Smooth muscle cell (in vitro differentiated cells): ENCODE measurements at regions not wholly inside any gene's neighbourhood (a gene's known extent, or its start where the extent isn't known, plus 50 kb on each side); places are given as distances from the start of the nearest gene placed in this dataset.

Experiments
- DNase-seq: peaks from one replicate; lab custom pipeline; 2025; ENCODE audit not compliant: unreplicated experiment; lab: John Stamatoyannopoulos, UW
- H2AFZ ChIP-seq: fragments of 200-600 bp; sonication (generic); 2 replicates; pipeline ENCODE4 v1.6.0; 2016; ENCODE audit warnings: antibody characterized with exemption, low read depth, mild to moderate bottlenecking
- H3F3A ChIP-seq: fragments of 200-600 bp; sonication (generic); 2 replicates; pipeline ENCODE4 v1.6.0; 2017; ENCODE audit warnings: antibody characterized with exemption, low read depth
- H3K27ac ChIP-seq: fragments of 200-600 bp; sonication (generic); 2 replicates; pipeline ENCODE4 v1.5.1; 2016; ENCODE audit warnings: low read depth, mild to moderate bottlenecking
- H3K27me3 ChIP-seq: fragments of 200-600 bp; sonication (generic); 2 replicates; pipeline ENCODE4 v1.6.1; 2016; ENCODE audit warnings: low read depth, mild to moderate bottlenecking
- H3K36me3 ChIP-seq: fragments of 200-600 bp; sonication (generic); 2 replicates; pipeline ENCODE4 v1.5.1; 2016; ENCODE audit warnings: low read depth
- H3K4me1 ChIP-seq: fragments of 200-600 bp; sonication (generic); 2 replicates; pipeline ENCODE4 v1.5.1; 2016; ENCODE audit warnings: low read depth
- H3K4me2 ChIP-seq: fragments of 200-600 bp; sonication (generic); 2 replicates; pipeline ENCODE4 v1.6.0; 2016; ENCODE audit warnings: mild to moderate bottlenecking
- H3K4me3 ChIP-seq: fragments of 200-600 bp; sonication (generic); 2 replicates; pipeline ENCODE4 v1.5.1; 2016; ENCODE audit warnings: mild to moderate bottlenecking
- H3K79me2 ChIP-seq: fragments of 200-600 bp; sonication (generic); 2 replicates; pipeline ENCODE4 v1.6.0; 2016; ENCODE audit warnings: low read depth, mild to moderate bottlenecking
- H3K9ac ChIP-seq: fragments of 200-600 bp; sonication (generic); 2 replicates; pipeline ENCODE4 v1.6.0; 2016; ENCODE audit warnings: low read depth
- H3K9me3 ChIP-seq: fragments of 200-600 bp; sonication (generic); replicated peaks from 2 replicates; pipeline ENCODE4 v1.5.1; 2016; ENCODE audit warnings: low read depth
- H4K20me1 ChIP-seq: fragments of 200-600 bp; sonication (generic); 2 replicates; pipeline ENCODE4 v1.6.0; 2016; ENCODE audit warnings: low read depth
- CTCF ChIP-seq: fragments of 200-600 bp; sonication (generic); IDR thresholded peaks from 2 replicates; pipeline ENCODE4 v1.5.1; 2017; ENCODE audit warnings: borderline replicate concordance, mild to moderate bottlenecking, antibody characterized with exemption; ENCODE audit not compliant: insufficient read depth, poor library complexity, severe bottlenecking
- WGBS: methylation state at CpG from one replicate; pipeline ENCODE4 v1.1.7; 2016; ENCODE audit warnings: low lambda C conversion rate; 5-methylcytosine and 5-hydroxymethylcytosine counted together

GRCh38 chr9:107653263-107653821 lies 163.8 kb upstream of the KLF4 start:
- Histone ChIP-seq H3K36me3 (no peaks in the 10 kb centered on the region), H3K4me1 (peaks cover 5% of the 10 kb centered on the region), H3K4me2 (no peak overlapping the region), H4K20me1 (no peaks in the 10 kb centered on the region), H3K79me2 (no peaks in the 10 kb centered on the region), H2AFZ (no peak overlapping the region), H3K27ac (no peak overlapping the region), H3K27me3 (no peaks in the 10 kb centered on the region), H3K9me3 (no peaks in the 10 kb centered on the region), H3F3A (no peaks in the 10 kb centered on the region), H3K4me3 (no peak overlapping the region), H3K9ac (no peak overlapping the region)
- WGBS = 81% methylated on average over 4 of the region's 4 CpGs
- DNase-seq = no peak
- no peak for TF ChIP-seq CTCF

GRCh38 chr9:107650995-107651394 lies 161.4 kb upstream of the KLF4 start:
- H3F3A ChIP-seq = no peaks in the 10 kb centered on the region
- H3K4me1 ChIP-seq = peaks cover 5% of the 10 kb centered on the region
- H4K20me1 ChIP-seq = no peaks in the 10 kb centered on the region
- no peak for TF ChIP-seq CTCF
- no peak overlapping the region for H3K4me2 ChIP-seq
- WGBS = 91% methylated on average over 3 of the region's 3 CpGs
- no peaks in the 10 kb centered on the region for H3K27me3 ChIP-seq
- no peak overlapping the region for H2AFZ ChIP-seq
- no peak overlapping the region for H3K4me3 ChIP-seq
- no peaks in the 10 kb centered on the region for H3K9me3 ChIP-seq
- no peak overlapping the region for H3K9ac ChIP-seq
- no peaks in the 10 kb centered on the region for H3K79me2 ChIP-seq
- H3K36me3 ChIP-seq = no peaks in the 10 kb centered on the region
- no peak overlapping the region for H3K27ac ChIP-seq
- DNase-seq = no peak

- no peak overlapping the region for H3K4me2 ChIP-seq
- no peak for DNase-seq
- H2AFZ ChIP-seq = no peak overlapping the region
- WGBS = 45% methylated on average over 4 of the region's 4 CpGs
- H3K79me2 ChIP-seq = no peaks in the 10 kb centered on the region
- H3K4me1 ChIP-seq = peaks cover 5% of the 10 kb centered on the region
- no peak overlapping the region for H3K9ac ChIP-seq
- H3K4me3 ChIP-seq = no peak overlapping the region
- H3K9me3 ChIP-seq = no peaks in the 10 kb centered on the region
- no peak overlapping the region for H3K27ac ChIP-seq
- no peak for TF ChIP-seq CTCF
- H3K36me3 ChIP-seq = no peaks in the 10 kb centered on the region
- H3K27me3 ChIP-seq = no peaks in the 10 kb centered on the region
- no peaks in the 10 kb centered on the region for H4K20me1 ChIP-seq
- H3F3A ChIP-seq = no peaks in the 10 kb centered on the region
Observed at GRCh38 chr9:107650321-107650720, 160.8 kb upstream of the KLF4 start.

- no peak for DNase-seq
- Histone ChIP-seq H2AFZ (no peak overlapping the region), H3K36me3 (no peaks in the 10 kb centered on the region), H3F3A (no peaks in the 10 kb centered on the region), H3K4me2 (no peak overlapping the region), H3K4me3 (no peak overlapping the region), H3K27ac (no peak overlapping the region), H3K79me2 (no peaks in the 10 kb centered on the region), H3K4me1 (peaks cover 5% of the 10 kb centered on the region), H3K9ac (no peak overlapping the region), H3K9me3 (no peaks in the 10 kb centered on the region), H4K20me1 (no peaks in the 10 kb centered on the region), H3K27me3 (no peaks in the 10 kb centered on the region)
- no peak for TF ChIP-seq CTCF
- WGBS = 82% methylated on average over 12 of the region's 12 CpGs
Observed at GRCh38 chr9:107648153-107648715, 158.7 kb upstream of the KLF4 start.
